H1 (cell line): ENCODE measurements at regions not wholly inside any gene's neighbourhood (a gene's known extent, or its start where the extent isn't known, plus 50 kb on each side); places are given as distances from the start of the nearest gene placed in this dataset.

Source experiments
- CTCF ChIA-PET: fragments of 300-600 bp; sonication (Branson Sonifier 250); formaldehyde crosslinking; loops from one replicate; lab custom pipeline; 2021; ENCODE audit not compliant: partially characterized antibody; lab: Charles Lee
- POLR2A ChIA-PET: fragments of 300-600 bp; sonication (Branson Sonifier 250); formaldehyde crosslinking; loops from one replicate; lab custom pipeline; 2021; ENCODE audit warnings: inconsistent platforms; ENCODE audit not compliant: partially characterized antibody; lab: Charles Lee
- DNase-seq, 2 experiments: peaks; one replicate each; pipeline versions ENCODE4 v3.0.0 to v3.0.0-alpha.2; 2010 to 2022; ENCODE audit warnings: low spot score in 2 of 2, low read depth in 1 of 2, mixed read lengths in 1 of 2
- FAIRE-seq: peaks from 2 replicates; lab custom pipeline; 2011; peaks lifted over from hg19 to GRCh38; lab: Jason Lieb, UNC
- H2AFZ ChIP-seq: 2 replicates; pipeline ENCODE4 v1.8.1; 2012; ENCODE audit warnings: low read length, inconsistent platforms
- H2AK5ac ChIP-seq: 2 replicates; pipeline ENCODE4 v1.6.1; 2013; ENCODE audit warnings: low read depth, low read length
- H2BK120ac ChIP-seq: replicated peaks from 2 replicates; pipeline ENCODE3; 2013; ENCODE audit warnings: low read depth, low read length, inconsistent platforms
- H2BK12ac ChIP-seq: 2 replicates; pipeline ENCODE4 v1.6.1; 2013; ENCODE audit warnings: low read depth, low read length
- H2BK15ac ChIP-seq: 2 replicates; pipeline ENCODE4 v1.6.1; 2013; ENCODE audit warnings: low read length
- H2BK20ac ChIP-seq: 2 replicates; pipeline ENCODE4 v1.6.1; 2013; ENCODE audit warnings: low read length
- H2BK5ac ChIP-seq: 2 replicates; pipeline ENCODE4 v1.6.1; 2013; ENCODE audit warnings: low read depth, low read length
- H3K14ac ChIP-seq: 2 replicates; pipeline ENCODE4 v1.6.1; 2013; ENCODE audit warnings: inconsistent platforms; ENCODE audit not compliant: insufficient read length
- H3K18ac ChIP-seq: 2 replicates; pipeline ENCODE4 v1.6.1; 2013; ENCODE audit warnings: low read length; ENCODE audit errors: extremely low read depth
- H3K23ac ChIP-seq: 2 replicates; pipeline ENCODE4 v1.6.1; 2013; ENCODE audit warnings: inconsistent platforms; ENCODE audit not compliant: insufficient read length
- H3K23me2 ChIP-seq: 2 replicates; pipeline ENCODE4 v1.6.1; 2013; ENCODE audit warnings: low read depth, low read length
- H3K27ac ChIP-seq: 2 replicates; pipeline ENCODE4 v1.6.1; 2011; ENCODE audit warnings: low read depth, low read length, inconsistent platforms
- H3K27me3 ChIP-seq, 4 experiments: replicated peaks in 1 of 4; 1 replicate in 1 of 4; 2 replicates in 3 of 4; pipeline versions ENCODE4 v1.6.1 to v1.8.1; 2011 to 2013; ENCODE audit warnings: low read length in 3 of 4, mild to moderate bottlenecking in 3 of 4, inconsistent platforms in 2 of 4, mixed read lengths in 2 of 4, moderate library complexity in 1 of 4; ENCODE audit not compliant: control insufficient read depth in 3 of 4, insufficient read depth in 3 of 4; ENCODE audit errors: extremely low read depth in 1 of 4
- H3K36me3 ChIP-seq, 4 experiments: 2 replicates each; pipeline versions ENCODE4 v1.6.1 to v1.8.1; 2011 to 2013; ENCODE audit warnings: mild to moderate bottlenecking in 4 of 4, low read length in 3 of 4, moderate library complexity in 2 of 4, control low read depth in 1 of 4, inconsistent platforms in 1 of 4; ENCODE audit not compliant: insufficient read depth in 4 of 4, control insufficient read depth in 2 of 4
- H3K4ac ChIP-seq: replicated peaks from 2 replicates; pipeline ENCODE3; 2013; ENCODE audit warnings: low read length, low read depth, mixed read lengths, inconsistent platforms; ENCODE audit not compliant: insufficient read length
- H3K4me1 ChIP-seq, 4 experiments: replicated peaks in 1 of 4; 1 replicate in 1 of 4; 2 replicates in 3 of 4; pipeline versions ENCODE4 v1.6.1 to v1.8.1; 2011 to 2013; ENCODE audit warnings: low read length in 3 of 4, inconsistent platforms in 2 of 4, mixed read lengths in 1 of 4; ENCODE audit not compliant: insufficient read depth in 4 of 4, control insufficient read depth in 3 of 4
- H3K4me2 ChIP-seq, 2 experiments: 2 replicates each; pipeline versions ENCODE4 v1.6.1 to v1.8.1; 2011 to 2013; ENCODE audit warnings: low read depth in 2 of 2, low read length in 2 of 2, control low read depth in 1 of 2, inconsistent platforms in 1 of 2, mild to moderate bottlenecking in 1 of 2; ENCODE audit not compliant: insufficient read depth in 1 of 2
- H3K4me3 ChIP-seq, 4 experiments: fragments of 200-600, 300-600 bp in 1 of 4; sonication (generic), shearing (Covaris generic), sonication (Bioruptor Twin) in 1 of 4; 2 replicates each; pipeline versions ENCODE4 v1.5.1 to v1.8.1; 2011 to 2016; ENCODE audit warnings: low read length in 4 of 4, low read depth in 3 of 4, control low read depth in 2 of 4, inconsistent platforms in 2 of 4, mild to moderate bottlenecking in 2 of 4, mixed read lengths in 1 of 4, moderate library complexity in 1 of 4; ENCODE audit not compliant: insufficient read depth in 2 of 4; ENCODE audit errors: extremely low read depth in 1 of 4
- H3K56ac ChIP-seq: replicated peaks from 2 replicates; pipeline ENCODE3; 2013; ENCODE audit warnings: low read depth, mild to moderate bottlenecking, mixed read lengths, low read length, inconsistent platforms; ENCODE audit not compliant: insufficient read length
- H3K79me1 ChIP-seq: 2 replicates; pipeline ENCODE4 v1.6.1; 2013; ENCODE audit warnings: low read depth, low read length, control low read depth
- H3K79me2 ChIP-seq, 2 experiments: 2 replicates each; pipeline versions ENCODE4 v1.6.1 to v1.8.1; 2012 to 2013; ENCODE audit warnings: low read length in 2 of 2, mild to moderate bottlenecking in 2 of 2, inconsistent platforms in 1 of 2; ENCODE audit not compliant: insufficient read depth in 2 of 2, control insufficient read depth in 1 of 2
- H3K9ac ChIP-seq, 4 experiments: replicated peaks in 1 of 4; 1 replicate in 1 of 4; 2 replicates in 3 of 4; pipeline versions ENCODE4 v1.6.1 to v1.8.1; 2011 to 2013; ENCODE audit warnings: low read depth in 3 of 4, low read length in 3 of 4, control low read depth in 2 of 4, mild to moderate bottlenecking in 2 of 4, moderate library complexity in 2 of 4, inconsistent platforms in 1 of 4; ENCODE audit errors: extremely low read depth in 1 of 4
- H3K9me3 ChIP-seq, 2 experiments: 2 replicates each; pipeline versions ENCODE4 v1.6.1 to v1.8.1; 2012 to 2013; ENCODE audit warnings: mild to moderate bottlenecking in 2 of 2, moderate library complexity in 2 of 2, control low read depth in 1 of 2, inconsistent platforms in 1 of 2, low read depth in 1 of 2, low read length in 1 of 2, mixed read lengths in 1 of 2; ENCODE audit not compliant: insufficient read depth in 2 of 2
- H4K20me1 ChIP-seq, 2 experiments: replicated peaks in 1 of 2; 2 replicates each; pipeline versions ENCODE3 to v1.8.1; 2011 to 2013; ENCODE audit warnings: inconsistent platforms in 2 of 2, low read length in 2 of 2, mild to moderate bottlenecking in 1 of 2; ENCODE audit not compliant: insufficient read depth in 2 of 2, control insufficient read depth in 1 of 2
- H4K5ac ChIP-seq: 2 replicates; pipeline ENCODE4 v1.6.1; 2013; ENCODE audit warnings: low read length, low read depth, mixed read lengths, inconsistent platforms; ENCODE audit not compliant: insufficient read length
- H4K8ac ChIP-seq: 2 replicates; pipeline ENCODE4 v1.8.0; 2013; ENCODE audit warnings: mild to moderate bottlenecking, moderate library complexity, low read length, inconsistent platforms; ENCODE audit not compliant: insufficient read depth; ENCODE audit errors: extremely low read depth
- H4K91ac ChIP-seq: replicated peaks from 2 replicates; pipeline ENCODE3; 2013; ENCODE audit warnings: low read length, mixed read lengths, inconsistent platforms; ENCODE audit not compliant: insufficient read length
- BACH1 ChIP-seq: IDR thresholded peaks from 2 replicates; pipeline ENCODE4 v1.6.1; 2012; ENCODE audit warnings: low read length, improper control_type of control experiment
- CBX8 ChIP-seq: fragments of 300-800, 300-1000 bp; sonication (generic); IDR thresholded peaks from 2 replicates; pipeline ENCODE4 v1.7.1; 2016; ENCODE audit warnings: low read depth, low read length, borderline replicate concordance
- HDAC2 ChIP-seq, 2 experiments: fragments of 300-600 bp in 1 of 2; sonication (generic) in 1 of 2; IDR thresholded peaks; 2 replicates each; pipeline ENCODE4 v1.6.1; 2011 to 2012; ENCODE audit warnings: low read depth in 2 of 2, low read length in 2 of 2, mild to moderate bottlenecking in 2 of 2, moderate library complexity in 2 of 2, borderline replicate concordance in 1 of 2, inconsistent platforms in 1 of 2
- MAFK ChIP-seq: IDR thresholded peaks from 2 replicates; pipeline ENCODE4 v1.6.1; 2012; ENCODE audit warnings: low read depth, mild to moderate bottlenecking, improper control_type of control experiment, low read length
- POU5F1 ChIP-seq: IDR thresholded peaks from 2 replicates; pipeline ENCODE4 v1.6.1; 2011; ENCODE audit warnings: low read depth, mild to moderate bottlenecking, low read length, moderate library complexity
- RNF2 ChIP-seq: fragments of 200-900, 300-1000 bp; sonication (generic); IDR thresholded peaks from 2 replicates; pipeline ENCODE4 v1.7.1; 2016; ENCODE audit warnings: borderline replicate concordance, low read depth, mild to moderate bottlenecking, antibody characterized with exemption, low read length; ENCODE audit not compliant: poor library complexity, severe bottlenecking; ENCODE audit errors: missing control alignments
- SAP30 ChIP-seq: fragments of 300-600 bp; sonication (generic); IDR thresholded peaks from 2 replicates; pipeline ENCODE4 v1.7.1; 2012; ENCODE audit warnings: low read length, moderate library complexity, mild to moderate bottlenecking, inconsistent platforms; ENCODE audit not compliant: insufficient read depth, insufficient replicate concordance
- SIRT6 ChIP-seq: IDR thresholded peaks from one replicate; pipeline ENCODE4 v1.7.1; 2012; ENCODE audit warnings: low read length, inconsistent platforms
- SUZ12 ChIP-seq: fragments of 200-600 bp; sonication (generic); IDR thresholded peaks from 2 replicates; pipeline ENCODE4 v1.6.1; 2012; ENCODE audit warnings: mild to moderate bottlenecking, inconsistent platforms, low read length, moderate library complexity, mixed read lengths
- TAF1 ChIP-seq: IDR thresholded peaks from 2 replicates; pipeline ENCODE4 v1.6.1; 2011; ENCODE audit warnings: mild to moderate bottlenecking, low read depth, low read length
- TAF7 ChIP-seq: optimal IDR thresholded peaks from 2 replicates; pipeline ENCODE3; 2011; ENCODE audit warnings: low read depth, mild to moderate bottlenecking, inconsistent platforms, low read length, moderate library complexity, borderline replicate concordance
- TCF12 ChIP-seq: IDR thresholded peaks from 2 replicates; pipeline ENCODE4 v1.6.1; 2011; ENCODE audit warnings: low read depth, mild to moderate bottlenecking, low read length
- TEAD4 ChIP-seq: IDR thresholded peaks from 2 replicates; pipeline ENCODE4 v1.6.1; 2012; ENCODE audit warnings: low read depth, low read length, inconsistent platforms, mixed read lengths
- WGBS, 2 experiments: shearing (Covaris generic) in 1 of 2; methylation state at CpG; one replicate each; pipeline versions ENCODE4 v1.1.6 to v1.1.7; 2013 to 2015; ENCODE audit warnings: low lambda C conversion rate in 2 of 2, mixed read lengths in 2 of 2, inconsistent platforms in 1 of 2, low coverage in 1 of 2, missing lambda C conversion rate in 1 of 2; ENCODE audit not compliant: insufficient replicate concordance in 2 of 2, insufficient coverage in 1 of 2, insufficient read length in 1 of 2; ENCODE audit errors: extremely low coverage in 1 of 2, missing lambda C conversion rate in 1 of 2; 5-methylcytosine and 5-hydroxymethylcytosine counted together

DNA sequence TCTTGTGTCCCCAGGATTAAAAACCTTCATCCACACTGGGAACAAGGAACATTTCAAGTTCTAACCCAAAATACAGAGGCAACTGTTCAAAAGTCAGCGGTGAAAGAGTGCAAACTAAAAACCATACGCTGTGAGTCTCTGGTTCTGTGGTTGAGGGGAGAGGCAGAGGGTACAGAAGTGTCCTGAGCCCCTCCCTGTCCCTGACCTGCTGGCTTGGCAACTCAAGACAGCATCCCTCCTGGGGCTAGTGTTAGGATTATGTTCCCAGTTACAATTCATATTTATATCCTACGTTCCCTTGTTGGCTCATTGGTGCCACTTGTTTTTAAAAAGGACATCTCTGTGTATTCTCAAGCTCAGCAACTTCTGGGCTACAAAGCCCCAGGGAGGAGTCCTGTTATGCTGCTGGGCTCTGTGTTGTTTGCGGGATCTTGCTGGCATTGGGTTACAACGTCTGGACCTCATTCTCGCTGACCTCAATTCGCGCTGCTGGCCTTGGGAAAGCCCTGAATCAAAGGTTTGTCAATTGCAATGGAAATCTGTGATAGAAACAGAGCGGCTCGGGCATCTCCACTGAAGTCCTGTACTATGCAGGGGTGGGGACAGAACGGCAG lies 420.8 kb downstream of the FUT8 start:
- H3K4ac ChIP-seq, result no peak overlapping the region
- H3K4me2 ChIP-seq, result no peak overlapping the region; a peak in 1 of 4 replicates
- H3K18ac ChIP-seq, result peak overlapping the region; percentile 40; the same call in 1 of the 2 replicates
- FAIRE-seq, result no peak
- no peak overlapping the region for H4K5ac ChIP-seq
- no peaks in the 10 kb centered on the region for H3K79me1 ChIP-seq
- H3K9ac ChIP-seq, result no peak overlapping the region
- H2BK12ac ChIP-seq, result 0 out of 2 replicates have a peak overlapping the region, but pooled peaks have one; percentile 64
- H3K56ac ChIP-seq, result no peak overlapping the region
- H3K4me3 ChIP-seq, result no peak overlapping the region
- no peaks in the 10 kb centered on the region for H4K20me1 ChIP-seq
- no peak overlapping the region for H3K14ac ChIP-seq
- H2AK5ac ChIP-seq, result no peak overlapping the region
- peak overlapping the region; percentile 49 for H4K91ac ChIP-seq
- H2BK120ac ChIP-seq, result no peak overlapping the region
- peaks cover 4 to 17% (median 6%) of the 10 kb centered on the region in 4 experiments; a peak in 6 of 7 replicates for H3K4me1 ChIP-seq
- no peaks in the 10 kb centered on the region for H3K23me2 ChIP-seq
- no peaks in the 10 kb centered on the region for H3K27me3 ChIP-seq
- no peaks in the 10 kb centered on the region for H3K79me2 ChIP-seq
- no peak overlapping the region for H2BK20ac ChIP-seq
- no peak overlapping the region for H4K8ac ChIP-seq
- H3K9me3 ChIP-seq, result no peaks in the 10 kb centered on the region
- WGBS, 2 experiments, result 89% methylated on average over 11 of the region's 11 CpGs; no CpG with 5 or more reads in 1 of the 2 experiments
- no peaks in the 10 kb centered on the region for H3K36me3 ChIP-seq
- no peak overlapping the region for H2BK15ac ChIP-seq
- no peak overlapping the region for H3K23ac ChIP-seq
- POLR2A ChIA-PET, result no interaction called here
- H2BK5ac ChIP-seq, result peak overlapping the region; percentile 47; the same call in 1 of the 2 replicates
- H2AFZ ChIP-seq, result peak overlapping the region; percentile 37
- no peak overlapping the region for H3K27ac ChIP-seq
- CTCF ChIA-PET, result interaction anchor here (0.8 to 3.7 kb wide), 16 partner anchors 8 to 672 kb away, joined by 3 to 34 read pairs (median 4); partner anchors contain the start of gene FUT8
- no peak for DNase-seq
- TF ChIP-seq TEAD4 (no peak), TCF12 (no peak), CBX8 (no peak), POU5F1 (no peak), BACH1 (no peak), MAFK (no peak), TAF1 (no peak), RNF2 (no peak), SIRT6 (no peak), TAF7 (no peak), SUZ12 (no peak), SAP30 (no peak), HDAC2 (IDR thresholded peaks at IDR 0.05; ENCODE audit: borderline replicate concordance in 1 of 2, low read depth in 2 of 2, low read length in 2 of 2) (no peak)
